Peyer's patch (tissue), 4 donors: ENCODE measurements at regions not wholly inside any gene's neighbourhood (a gene's known extent, or its start where the extent isn't known, plus 50 kb on each side); places are given as distances from the start of the nearest gene placed in this dataset.

Experiments
- CTCF ChIP-seq, 6 experiments: fragments of 450-650 bp in 4 of 6; fragments of 200-600 bp in 2 of 6; sonication (generic) in 1 of 6; IDR thresholded peaks; one replicate each; pipeline ENCODE4 v1.5.1; 2017 to 2019; ENCODE audit warnings: antibody characterized with exemption in 6 of 6, mild to moderate bottlenecking in 3 of 6, moderate library complexity in 1 of 6
- POLR2A ChIP-seq, 2 donors: fragments of 450-650 bp; IDR thresholded peaks; one replicate each; pipeline ENCODE4 v1.5.1; 2017; ENCODE audit warnings: antibody characterized with exemption in 2 of 2, mild to moderate bottlenecking in 2 of 2, moderate library complexity in 2 of 2

GRCh38 chr7:142523821-142524460 lies 225.3 kb upstream of the PRSS1 start:
- TF ChIP-seq CTCF (IDR thresholded peaks at IDR 0.05) (no peak), POLR2A (IDR thresholded peaks at IDR 0.05) (no peak)
